ENCODE measurements at regions not wholly inside any gene's neighbourhood (a gene's known extent, or its start where the extent isn't known, plus 50 kb on each side); places are given as distances from the start of the nearest gene placed in this dataset.

- no peak for DNase-seq
Observed at GRCh38 chr5:160175438-160176218, 53.7 kb upstream of the FABP6 start.

GRCh38 chr5:160174780-160175437 lies 54.4 kb upstream of the FABP6 start:
- DNase-seq = no peak

- DNase-seq = no peak
Observed at GRCh38 chr5:160174290-160174689, 55.0 kb upstream of the FABP6 start.

GRCh38 chr5:160171666-160172065 lies 52.4 kb upstream of the PWWP2A start:
- DNase-seq = no peak

GRCh38 chr5:160169326-160169725 lies 50.1 kb upstream of the PWWP2A start:
- DNase-seq = peak; percentile 63 to 78

Data from inflammatory macrophage treated with lipopolysaccharide for 1 hour (primary cell).